NCI-H2196 (cell line): ENCODE measurements at regions not wholly inside any gene's neighbourhood (a gene's known extent, or its start where the extent isn't known, plus 50 kb on each side); places are given as distances from the start of the nearest gene placed in this dataset.

Source experiments
- DNase-seq: peaks from one replicate; lab custom pipeline; 2025; ENCODE audit not compliant: unreplicated experiment; lab: John Stamatoyannopoulos, UW

- no peak for DNase-seq
These were observed 227.4 kb downstream of the MAN2A1 start for GRCh38 chr5:109917154-109917546.

GRCh38 chr5:109917966-109918365, 228.2 kb downstream of the MAN2A1 start:
- no peak for DNase-seq

DNA sequence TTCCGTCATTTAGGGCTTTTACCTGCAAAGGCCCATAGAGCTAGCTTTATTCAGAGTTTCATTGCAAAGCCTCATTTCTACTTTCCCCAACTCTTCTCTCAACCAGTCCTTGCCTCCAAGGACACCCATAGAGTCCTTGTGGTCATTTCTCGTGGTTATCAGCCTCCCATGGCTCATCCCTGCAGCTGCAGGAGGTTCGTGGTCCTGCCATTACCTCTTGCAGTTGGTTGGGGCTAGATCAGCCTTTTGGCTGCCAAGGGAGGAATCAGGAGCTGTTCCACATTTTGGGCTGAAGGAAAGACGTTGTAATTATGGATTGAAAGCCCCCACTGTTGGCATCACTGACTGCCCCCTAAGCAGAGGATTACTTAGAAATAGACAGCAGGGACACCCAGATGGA, 231.0 kb downstream of the MAN2A1 start:
- no peak for DNase-seq

GRCh38 chr5:109921735-109922380, 232.1 kb downstream of the MAN2A1 start:
- DNase-seq, result peak; percentile 73

GRCh38 chr5:109922381-109922995, 232.8 kb downstream of the MAN2A1 start:
- DNase-seq, result no peak

DNA sequence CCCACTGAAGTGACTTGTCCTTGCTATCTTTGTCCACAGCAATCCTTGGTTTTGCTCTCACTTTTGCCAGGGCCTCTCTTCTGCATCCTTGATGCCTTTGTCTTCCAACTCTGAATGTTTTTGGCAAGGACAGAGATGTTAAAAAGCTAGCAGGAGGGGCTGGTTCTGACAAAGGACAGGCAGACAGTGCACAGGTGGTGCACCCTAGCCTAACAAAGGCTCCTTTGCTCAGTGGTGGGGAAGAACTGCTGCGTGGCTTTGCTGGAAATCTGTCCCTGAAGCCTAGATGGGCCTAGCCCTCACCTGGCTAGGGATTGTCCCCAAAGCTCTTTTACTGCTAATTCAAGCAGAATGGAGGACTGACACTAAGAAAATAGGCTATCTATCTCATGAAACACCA, 233.5 kb downstream of the MAN2A1 start:
- DNase-seq, result no peak

GRCh38 chr5:109924237-109925107, 234.7 kb downstream of the MAN2A1 start:
- no peak for DNase-seq

GRCh38 chr5:109927639-109928038, 237.9 kb downstream of the MAN2A1 start:
- no peak for DNase-seq

DNA sequence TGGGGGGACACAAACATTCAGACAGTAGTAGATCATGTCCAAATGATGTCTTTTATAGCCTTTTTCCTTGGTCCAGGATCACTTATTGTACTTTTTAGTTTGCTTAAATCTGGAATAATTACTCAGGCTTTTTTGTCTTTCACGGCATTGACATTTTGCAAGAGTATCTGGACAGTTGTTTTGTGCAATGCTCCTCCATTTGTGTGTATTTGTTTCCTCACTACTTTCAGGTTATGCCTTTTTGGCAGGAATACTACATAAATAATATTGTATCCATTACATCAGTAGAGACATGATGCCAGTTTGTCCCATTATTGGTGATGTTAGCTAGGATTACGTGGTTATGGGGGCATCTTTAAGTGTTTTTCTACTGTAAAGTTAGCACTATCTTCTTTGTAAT, 238.3 kb downstream of the MAN2A1 start:
- DNase-seq, result no peak

DNA sequence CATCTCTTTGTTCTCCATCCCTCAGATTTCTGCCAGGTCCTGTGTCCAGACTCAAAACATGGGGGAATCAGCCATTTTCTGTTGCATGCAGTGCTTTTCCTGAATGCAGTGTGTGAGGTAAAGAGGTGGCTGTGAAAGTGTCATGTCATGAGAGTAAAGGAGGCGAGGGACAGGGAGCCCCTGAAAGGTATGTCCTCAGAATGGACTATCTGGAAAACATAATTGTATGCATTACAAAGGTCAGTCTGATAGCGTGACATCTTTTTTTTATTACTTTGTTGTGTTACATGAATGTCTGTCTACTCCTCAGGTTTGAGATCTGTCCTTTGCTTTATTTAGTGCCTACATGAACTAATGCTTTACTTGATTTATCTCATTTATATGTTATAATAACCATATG, 239.1 kb downstream of the MAN2A1 start:
- no peak for DNase-seq

GRCh38 chr5:109929376-109929775, 239.6 kb downstream of the MAN2A1 start:
- no peak for DNase-seq

DNA sequence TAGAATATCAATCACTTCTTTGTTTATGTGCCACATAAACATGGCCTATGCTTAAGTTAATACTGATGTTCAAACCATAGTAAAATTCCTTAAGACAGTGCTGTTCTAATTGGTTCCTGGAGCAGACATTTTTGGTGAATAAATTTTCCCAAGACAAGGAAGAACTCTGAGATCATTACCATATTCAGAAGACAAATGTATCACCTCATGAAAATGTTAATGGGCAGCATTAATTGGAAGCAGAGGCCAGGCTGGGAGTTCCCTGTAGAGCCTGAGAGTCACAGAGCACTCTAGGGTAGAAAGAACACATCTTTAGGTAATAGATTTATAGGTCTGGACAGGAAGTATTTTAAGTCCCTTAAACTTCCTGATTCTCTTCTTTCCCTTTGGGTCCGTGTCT, 240.2 kb downstream of the MAN2A1 start:
- DNase-seq, result no peak

DNA sequence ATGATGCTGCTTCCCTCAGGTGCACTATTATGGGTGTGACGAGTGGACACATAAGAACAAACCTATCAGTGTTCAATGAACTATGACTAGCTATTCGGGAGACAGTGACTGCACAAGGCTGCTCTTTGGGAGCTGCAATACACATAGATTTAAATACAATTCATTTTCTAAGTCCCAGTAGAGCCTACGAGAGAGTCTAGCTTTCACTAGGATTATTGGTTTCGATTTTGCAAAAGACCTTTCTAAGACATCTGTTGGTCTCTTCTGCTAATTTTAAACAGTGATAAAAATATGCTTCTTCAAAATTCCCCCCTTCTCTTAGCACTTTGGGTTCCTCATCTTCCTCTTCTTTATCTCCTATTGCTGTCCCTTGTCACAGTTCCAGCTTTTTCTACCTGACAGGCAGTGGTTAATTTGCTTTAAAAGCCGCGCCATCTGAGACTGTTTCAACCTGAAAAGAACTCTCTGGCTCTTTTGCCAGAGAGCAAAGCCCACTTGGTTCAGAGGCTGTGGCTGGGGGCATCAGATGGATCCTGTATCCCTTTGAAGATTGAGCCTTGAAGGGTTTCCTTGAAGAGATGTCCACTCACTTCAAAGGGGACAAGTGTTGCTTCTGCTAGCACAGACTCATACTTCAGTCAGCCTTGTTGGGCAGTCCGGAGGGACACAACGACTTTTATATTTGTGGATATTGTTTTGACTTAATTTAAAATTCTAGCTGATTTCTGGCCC, 241.5 kb downstream of the MAN2A1 start:
- DNase-seq, result no peak

GRCh38 chr5:109935833-109936490, 246.2 kb downstream of the MAN2A1 start:
- no peak for DNase-seq

DNA sequence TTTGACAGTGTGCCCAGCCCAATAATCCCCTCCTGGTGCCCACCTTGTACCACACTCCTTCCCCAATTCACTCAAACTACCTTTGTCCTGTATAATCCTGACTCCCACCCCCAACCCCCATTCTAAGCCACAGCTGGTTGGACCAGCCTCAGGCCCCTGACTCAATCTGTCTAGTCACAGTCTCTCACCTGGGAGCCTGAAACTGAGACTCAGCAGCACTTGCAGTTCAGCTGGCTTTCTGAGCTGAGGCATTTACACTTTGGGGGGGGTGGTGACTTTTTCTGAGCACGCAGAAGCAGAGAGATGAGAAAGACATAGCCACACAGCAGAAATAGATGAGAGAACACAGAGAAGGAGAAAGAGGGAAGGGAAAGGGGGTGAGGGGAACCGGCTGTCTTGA, 247.3 kb downstream of the MAN2A1 start:
- DNase-seq, result no peak

- no peak for DNase-seq
These were observed 248.2 kb downstream of the MAN2A1 start for GRCh38 chr5:109937951-109938350.

DNA sequence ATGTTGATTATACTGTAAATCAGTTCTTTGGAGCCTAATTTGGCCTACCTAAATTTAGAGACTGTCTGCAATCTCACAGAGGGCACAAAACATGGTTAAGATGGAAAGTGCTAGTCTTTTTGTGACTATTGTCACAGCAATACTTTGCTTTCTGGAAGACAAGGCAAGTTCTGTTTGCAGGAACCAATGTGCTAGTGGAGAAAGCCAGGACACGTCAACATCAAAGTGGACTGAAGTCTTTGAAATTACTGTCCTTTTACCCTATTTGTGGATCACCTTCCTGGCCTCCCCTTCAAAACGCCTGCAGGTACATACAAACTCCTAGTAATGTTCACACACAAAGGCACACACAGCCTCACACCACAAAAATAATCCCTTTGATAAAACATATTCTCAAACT, 248.7 kb downstream of the MAN2A1 start:
- DNase-seq, result no peak

GRCh38 chr5:109939116-109939682, 249.5 kb downstream of the MAN2A1 start:
- DNase-seq, result no peak

DNA sequence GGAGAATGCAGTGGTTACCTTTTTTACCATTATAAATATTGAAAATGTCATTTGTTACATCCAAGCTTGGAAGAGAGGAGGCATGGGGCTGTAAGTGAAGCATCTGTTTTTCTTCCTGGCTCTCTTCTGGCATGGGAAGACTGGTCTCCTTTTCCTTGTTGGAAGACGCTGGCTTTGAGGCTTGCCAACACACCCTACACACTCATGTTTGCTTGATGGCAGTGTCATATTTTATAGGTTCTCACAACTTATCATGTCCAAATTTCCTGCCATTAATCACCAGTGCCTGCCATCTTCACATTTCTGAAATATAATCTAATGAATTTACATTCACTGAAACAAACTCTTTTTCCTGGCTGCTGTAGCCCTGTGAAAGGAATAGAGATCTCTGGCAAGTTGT, 252.9 kb downstream of the MAN2A1 start:
- no peak for DNase-seq

DNA sequence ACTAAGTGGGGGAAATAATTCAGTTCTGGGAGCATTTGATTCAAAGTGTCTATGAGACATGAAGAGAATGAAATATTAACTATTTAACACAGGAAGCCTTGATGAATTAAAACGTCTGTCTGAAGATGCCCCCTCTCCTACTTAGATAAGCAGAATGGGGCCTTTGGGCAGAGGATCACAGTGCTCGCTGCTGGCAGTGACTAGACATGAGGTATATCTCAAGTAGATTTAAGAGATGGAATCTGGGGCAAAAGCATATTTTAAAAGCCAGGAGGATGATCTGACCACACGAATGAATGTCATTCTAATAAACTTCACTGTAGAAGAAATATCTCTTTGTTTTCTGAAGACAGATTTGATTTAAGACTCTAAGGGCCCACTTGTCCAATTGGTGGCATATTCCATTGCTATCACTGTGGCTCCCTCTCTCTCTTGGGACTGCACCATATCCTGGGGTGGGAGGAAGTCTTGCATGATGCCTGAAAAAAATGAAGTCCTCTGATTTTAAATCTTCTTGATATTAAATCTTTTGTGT, 254.0 kb downstream of the MAN2A1 start:
- no peak for DNase-seq
